ENCODE measurements at regions not wholly inside any gene's neighbourhood (a gene's known extent, or its start where the extent isn't known, plus 50 kb on each side); places are given as distances from the start of the nearest gene placed in this dataset.

GRCh38 chrX:97666890-97667289, 783.2 kb downstream of the RPA4 start:
- DNase-seq (ENCODE audit: low read depth), result no peak

- no peak for DNase-seq (ENCODE audit: low read depth)
Measured at GRCh38 chrX:97668126-97668525, 784.4 kb downstream of the RPA4 start.

GRCh38 chrX:97672138-97672537, 788.4 kb downstream of the RPA4 start:
- no peak for DNase-seq (ENCODE audit: low read depth)

GRCh38 chrX:97672608-97673007, 788.9 kb downstream of the RPA4 start:
- no peak for DNase-seq (ENCODE audit: low read depth)

- no peak for DNase-seq (ENCODE audit: low read depth)
Measured at GRCh38 chrX:97673135-97673534, 789.4 kb downstream of the RPA4 start.

- DNase-seq (ENCODE audit: low read depth), result no peak
Measured at GRCh38 chrX:97682991-97683840, 799.5 kb downstream of the RPA4 start.

- DNase-seq (ENCODE audit: low read depth), result no peak
Measured at GRCh38 chrX:97685753-97686152, 802.0 kb downstream of the RPA4 start.

GRCh38 chrX:97691901-97692455, 808.3 kb downstream of the RPA4 start:
- no peak for DNase-seq (ENCODE audit: low read depth)

GRCh38 chrX:97692575-97692974, 808.9 kb downstream of the RPA4 start:
- no peak for DNase-seq (ENCODE audit: low read depth)

GRCh38 chrX:97700547-97700946, 816.8 kb downstream of the RPA4 start:
- no peak for DNase-seq (ENCODE audit: low read depth)

GRCh38 chrX:97704474-97704873, 820.8 kb downstream of the RPA4 start:
- no peak for DNase-seq (ENCODE audit: low read depth)

GRCh38 chrX:97704881-97705280, 821.2 kb downstream of the RPA4 start:
- no peak for DNase-seq (ENCODE audit: low read depth)

- no peak for DNase-seq (ENCODE audit: low read depth)
Measured at GRCh38 chrX:97705936-97706335, 822.2 kb downstream of the RPA4 start.

- no peak for DNase-seq (ENCODE audit: low read depth)
Measured at GRCh38 chrX:97714072-97714471, 830.4 kb downstream of the RPA4 start.

- DNase-seq (ENCODE audit: low read depth), result no peak
Measured at GRCh38 chrX:97728215-97728614, 844.5 kb downstream of the RPA4 start.

- no peak for DNase-seq (ENCODE audit: low read depth)
Measured at GRCh38 chrX:97740044-97740443, 856.3 kb downstream of the RPA4 start.

- no peak for DNase-seq (ENCODE audit: low read depth)
Measured at GRCh38 chrX:97740886-97741285, 857.2 kb downstream of the RPA4 start.

GRCh38 chrX:97743014-97743413, 859.3 kb downstream of the RPA4 start:
- DNase-seq (ENCODE audit: low read depth), result no peak

GRCh38 chrX:97747346-97747745, 863.6 kb downstream of the RPA4 start:
- no peak for DNase-seq (ENCODE audit: low read depth)

- DNase-seq (ENCODE audit: low read depth), result no peak
Measured at GRCh38 chrX:97751016-97751415, 867.3 kb downstream of the RPA4 start.

GRCh38 chrX:97751735-97752134, 868.0 kb downstream of the RPA4 start:
- DNase-seq (ENCODE audit: low read depth), result no peak

GRCh38 chrX:97756879-97757278, 873.2 kb downstream of the RPA4 start:
- DNase-seq (ENCODE audit: low read depth), result no peak

- no peak for DNase-seq (ENCODE audit: low read depth)
Measured at GRCh38 chrX:97763391-97763790, 879.7 kb downstream of the RPA4 start.

- DNase-seq (ENCODE audit: low read depth), result no peak
Measured at GRCh38 chrX:97763981-97764380, 880.3 kb downstream of the RPA4 start.

Data from CMK (cell line).